GM23338 (cell line): ENCODE measurements at regions not wholly inside any gene's neighbourhood (a gene's known extent, or its start where the extent isn't known, plus 50 kb on each side); places are given as distances from the start of the nearest gene placed in this dataset.

Experiments
- ATAC-seq: fragments of 200-7000 bp; cut with Tn5 transposase; 3 replicates; pipeline ENCODE4 v1.9.1; 2020
- DNase-seq: peaks from one replicate; pipeline ENCODE4 v3.0.0-alpha.2; 2015; ENCODE audit warnings: low spot score
- H2AFZ ChIP-seq: fragments of 200-600 bp; sonication (generic); 2 replicates; pipeline ENCODE4 v1.8.0; 2016; ENCODE audit warnings: antibody characterized with exemption, mild to moderate bottlenecking, moderate library complexity
- H3F3A ChIP-seq: fragments of 200-600 bp; sonication (generic); replicated peaks from 2 replicates; pipeline ENCODE4 v1.8.0; 2017; ENCODE audit warnings: antibody characterized with exemption, mixed run types, low read depth
- H3K27ac ChIP-seq: fragments of 200-600 bp; sonication (generic); 2 replicates; pipeline ENCODE4 v1.6.1; 2016; ENCODE audit warnings: low read depth
- H3K27me3 ChIP-seq: fragments of 200-600 bp; sonication (generic); 2 replicates; pipeline ENCODE4 v1.8.0; 2016; ENCODE audit warnings: mild to moderate bottlenecking, mixed run types, moderate library complexity; ENCODE audit not compliant: insufficient read depth
- H3K36me3 ChIP-seq: fragments of 200-600 bp; sonication (generic); 2 replicates; pipeline ENCODE4 v1.8.0; 2016; ENCODE audit warnings: mild to moderate bottlenecking; ENCODE audit not compliant: insufficient read depth
- H3K4me1 ChIP-seq: fragments of 200-600 bp; sonication (generic); 2 replicates; pipeline ENCODE4 v1.8.0; 2016; ENCODE audit warnings: mild to moderate bottlenecking, moderate library complexity; ENCODE audit not compliant: insufficient read depth
- H3K4me2 ChIP-seq: fragments of 200-600 bp; sonication (generic); 2 replicates; pipeline ENCODE4 v1.7.1; 2017; ENCODE audit warnings: mixed run types
- H3K4me3 ChIP-seq: fragments of 200-600 bp; sonication (generic); 2 replicates; pipeline ENCODE4 v1.6.1; 2016; ENCODE audit warnings: mixed run types
- H3K79me2 ChIP-seq: fragments of 200-600 bp; sonication (generic); replicated peaks from 2 replicates; pipeline ENCODE4 v1.8.0; 2017; ENCODE audit warnings: mild to moderate bottlenecking; ENCODE audit not compliant: insufficient read depth
- H3K9me2 ChIP-seq: fragments of 200-600 bp; sonication (generic); 2 replicates; pipeline ENCODE4 v1.8.0; 2017; ENCODE audit not compliant: insufficient read depth
- H4K20me1 ChIP-seq: fragments of 200-600 bp; sonication (generic); replicated peaks from 2 replicates; pipeline ENCODE4 v1.8.0; 2017; ENCODE audit warnings: mild to moderate bottlenecking; ENCODE audit not compliant: insufficient read depth
- H3K27ac Mint-ChIP-seq: 2 replicates; pipeline ENCODE4 v1.8.0; 2020; ENCODE audit warnings: inconsistent platforms, mild to moderate bottlenecking, moderate library complexity, mixed read lengths
- H3K27me3 Mint-ChIP-seq: 3 replicates; pipeline ENCODE4 v1.8.0; 2022; ENCODE audit warnings: low read depth, mild to moderate bottlenecking, moderate library complexity, mixed read lengths, inconsistent platforms; ENCODE audit not compliant: insufficient read depth, poor library complexity
- H3K36me3 Mint-ChIP-seq: 3 replicates; pipeline ENCODE4 v1.8.0; 2021; ENCODE audit warnings: low read depth, mild to moderate bottlenecking, inconsistent platforms, moderate library complexity, mixed read lengths
- H3K4me1 Mint-ChIP-seq: 3 replicates; pipeline ENCODE4 v1.8.0; 2020; ENCODE audit warnings: mild to moderate bottlenecking, inconsistent platforms, mixed read lengths
- H3K4me3 Mint-ChIP-seq: 3 replicates; pipeline ENCODE4 v1.8.0; 2021; ENCODE audit warnings: moderate library complexity, mild to moderate bottlenecking, inconsistent platforms, mixed read lengths
- H3K9me3 Mint-ChIP-seq: 3 replicates; pipeline ENCODE4 v1.8.0; 2020; ENCODE audit warnings: moderate library complexity, mild to moderate bottlenecking, inconsistent platforms, mixed read lengths
- CREB1 ChIP-seq: fragments of 250-450 bp; sonication (Bioruptor Pico); IDR thresholded peaks from 2 replicates; pipeline ENCODE4 v1.5.0; 2020; ENCODE audit warnings: low read depth, mild to moderate bottlenecking, moderate library complexity
- CTCF ChIP-seq, 2 experiments: fragments of 200-600 bp in 1 of 2; sonication (generic) in 1 of 2; conservative IDR thresholded peaks; 2 replicates each; pipeline versions ENCODE4 v1.5.1 to v1.6.1; 2016 to 2017; ENCODE audit warnings: antibody characterized with exemption in 2 of 2, low read depth in 2 of 2, mild to moderate bottlenecking in 2 of 2, moderate library complexity in 1 of 2
- ETS1 ChIP-seq: IDR thresholded peaks from 2 replicates; pipeline ENCODE4 v1.6.1; 2016; ENCODE audit warnings: antibody characterized with exemption
- EZH2 ChIP-seq: fragments of 200-600 bp; sonication (generic); IDR thresholded peaks from one replicate; pipeline ENCODE4 v1.8.0; 2017; ENCODE audit warnings: antibody characterized with exemption, mild to moderate bottlenecking, low read depth; ENCODE audit not compliant: unreplicated experiment
- JUNB ChIP-seq: IDR thresholded peaks from one replicate; pipeline ENCODE4 v1.6.1; 2016; ENCODE audit warnings: antibody characterized with exemption; ENCODE audit not compliant: unreplicated experiment
- NANOG ChIP-seq: IDR thresholded peaks from 2 replicates; pipeline ENCODE4 v1.6.1; 2016; ENCODE audit warnings: antibody characterized with exemption, borderline replicate concordance
- POLR2AphosphoS5 ChIP-seq: IDR thresholded peaks from 2 replicates; pipeline ENCODE4 v1.6.1; 2016; ENCODE audit warnings: antibody characterized with exemption, low read depth
- ZNF331 ChIP-seq: fragments of 250-450 bp; sonication (Bioruptor Pico); IDR thresholded peaks from 2 replicates; pipeline ENCODE4 v1.5.0; 2020; ENCODE audit warnings: low read depth, mild to moderate bottlenecking, moderate library complexity
- ZNF462 ChIP-seq: fragments of 250-450 bp; sonication (Bioruptor Pico); IDR thresholded peaks from 2 replicates; pipeline ENCODE4 v1.5.0; 2020; ENCODE audit warnings: mild to moderate bottlenecking, moderate library complexity

- Histone ChIP-seq H3K36me3 (no peaks in the 10 kb centered on the region), H3K79me2 (no peaks in the 10 kb centered on the region), H3K27ac (no peak overlapping the region), H3K4me2 (no peak overlapping the region), H3K4me3 (no peak overlapping the region), H4K20me1 (no peaks in the 10 kb centered on the region), H2AFZ (no peak overlapping the region), H3K9me2 (no peaks in the 10 kb centered on the region), H3K27me3 (no peaks in the 10 kb centered on the region), H3F3A (no peaks in the 10 kb centered on the region), H3K4me1 (no peaks in the 10 kb centered on the region; the same call in 1 of the 2 replicates)
- Mint-ChIP-seq H3K27ac (no peak overlapping the region), H3K36me3 (no peaks in the 10 kb centered on the region), H3K4me1 (peaks cover 12% of the 10 kb centered on the region; the same call in 2 of the 3 replicates), H3K27me3 (no peaks in the 10 kb centered on the region), H3K4me3 (no peak overlapping the region), H3K9me3 (no peaks in the 10 kb centered on the region)
- DNase-seq (no peak), ATAC-seq (no peak)
- TF ChIP-seq JUNB (no peak), POLR2AphosphoS5 (no peak), NANOG (no peak), ZNF462 (CRISPR knock-in tag) (no peak), CTCF (conservative IDR thresholded peaks at IDR 0.05; ENCODE audit: low read depth in 2 of 2) (no peak), EZH2 (no peak), ETS1 (no peak), ZNF331 (CRISPR knock-in tag) (no peak), CREB1 (CRISPR knock-in tag) (no peak)
These were observed 88.3 kb upstream of the DDIT4L start for GRCh38 chr4:100278567-100278966.
